Stimulated activated CD8-positive, alpha-beta memory T cell treated with anti-CD3 and anti-CD28 coated beads, Interleukin-4, amount 100 ng/mL, for 48 hours (primary cell): ENCODE measurements at regions not wholly inside any gene's neighbourhood (a gene's known extent, or its start where the extent isn't known, plus 50 kb on each side); places are given as distances from the start of the nearest gene placed in this dataset.

Source experiments
- DNase-seq: peaks from one replicate; pipeline ENCODE4 v3.0.0-alpha.2; 2020

DNA sequence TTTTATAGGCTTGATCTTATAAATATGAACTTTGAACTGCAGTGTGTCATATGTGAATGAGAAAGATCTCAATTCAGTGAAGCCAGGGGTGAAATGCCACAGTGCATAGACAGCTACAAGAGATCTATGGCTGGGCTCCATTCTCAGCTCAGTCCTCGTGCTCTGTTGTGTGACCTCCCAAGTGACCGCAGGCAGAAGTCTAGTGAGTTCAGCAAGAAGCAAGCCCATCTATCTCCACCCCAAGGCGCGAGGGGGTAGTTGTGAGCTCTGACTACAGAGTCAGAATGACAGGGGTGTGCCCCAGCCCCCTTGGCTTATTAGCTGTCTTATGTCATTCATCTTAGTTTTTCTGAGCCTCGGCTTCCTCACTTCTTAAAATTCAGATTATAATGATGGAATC, 378.3 kb downstream of the FBXW7 start:
- no peak for DNase-seq

DNA sequence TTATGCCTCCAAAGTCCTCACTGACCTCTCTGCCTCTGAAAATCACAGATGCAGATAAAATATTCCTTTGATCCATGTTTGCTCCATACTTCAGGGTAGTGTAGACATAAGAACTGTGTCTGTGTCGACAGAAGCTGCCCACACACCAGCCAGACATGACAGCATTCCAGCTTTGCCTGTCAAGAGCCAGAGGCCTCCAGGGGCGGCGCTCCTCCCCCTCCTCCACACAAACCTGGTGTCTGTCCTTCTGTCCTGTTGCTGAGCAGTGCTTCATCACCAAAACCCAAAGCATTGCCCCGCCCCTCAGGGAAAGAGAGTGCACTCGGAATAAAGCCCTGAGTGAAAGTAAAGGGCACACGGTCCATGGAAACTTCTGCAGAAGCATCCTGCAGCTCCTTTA, 379.4 kb downstream of the FBXW7 start:
- DNase-seq: no peak

- no peak for DNase-seq
Observed at GRCh38 chr4:152155070-152155469, 380.8 kb downstream of the FBXW7 start.

- DNase-seq: no peak
Observed at GRCh38 chr4:152154433-152154832, 381.5 kb downstream of the FBXW7 start.

DNA sequence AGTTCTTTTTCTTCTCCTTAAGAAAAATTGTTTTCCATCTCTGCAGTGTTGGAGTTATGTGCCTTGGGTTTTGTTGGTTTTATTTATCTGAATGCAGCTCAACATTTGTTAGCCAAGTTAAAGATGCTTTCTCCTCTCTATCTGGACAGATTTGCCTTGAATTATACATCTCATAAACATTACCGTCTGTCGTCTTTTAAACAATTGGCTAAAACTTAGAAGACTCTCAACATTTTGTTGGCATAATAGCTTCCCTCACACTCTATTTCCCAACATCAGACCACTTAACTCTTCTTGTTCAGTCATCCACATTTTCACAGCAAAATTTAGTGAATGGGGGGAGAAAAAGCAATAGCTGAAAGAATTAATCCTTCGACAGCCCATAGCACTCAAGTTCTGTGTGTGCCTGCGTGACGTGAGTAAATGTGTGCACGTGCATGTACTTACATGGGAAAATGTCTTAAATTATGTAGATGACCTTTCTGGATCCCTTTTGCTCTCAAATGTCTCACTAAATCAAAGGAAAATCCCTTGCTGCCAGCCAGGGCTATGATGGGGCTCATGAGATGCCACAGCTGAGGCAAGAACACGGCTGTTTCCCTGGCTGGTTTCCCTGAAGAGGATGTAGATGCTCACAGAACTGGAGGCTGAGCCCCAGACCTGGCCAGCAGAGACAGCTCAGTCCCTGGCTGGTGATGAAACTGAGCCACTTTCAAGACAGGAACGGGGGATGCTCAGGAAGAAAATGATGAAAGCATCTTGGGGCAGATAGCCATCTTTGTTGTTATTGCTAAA, 382.2 kb downstream of the FBXW7 start:
- DNase-seq: no peak

DNA sequence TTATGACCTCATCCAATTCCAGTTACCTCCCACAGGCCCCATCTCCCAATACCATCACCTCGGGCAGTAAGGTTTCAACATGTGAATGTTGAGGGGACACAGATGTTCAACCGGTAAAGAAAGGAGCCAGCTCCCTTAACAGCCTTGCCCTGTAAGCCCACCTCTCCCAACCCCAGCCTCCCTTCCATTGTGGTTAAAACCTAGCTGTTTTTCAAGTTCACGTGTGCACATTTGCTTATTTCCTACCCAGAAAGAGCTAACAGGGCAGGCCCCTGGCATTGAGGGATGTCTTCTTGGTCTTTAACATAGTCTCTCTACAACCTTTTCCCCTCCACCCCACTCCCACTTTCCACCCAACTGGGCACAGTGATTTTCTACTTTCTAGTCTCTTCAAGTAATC, 385.7 kb downstream of the FBXW7 start:
- DNase-seq: no peak

- no peak for DNase-seq
Observed at GRCh38 chr4:152149745-152150144, 386.1 kb downstream of the FBXW7 start.

DNA sequence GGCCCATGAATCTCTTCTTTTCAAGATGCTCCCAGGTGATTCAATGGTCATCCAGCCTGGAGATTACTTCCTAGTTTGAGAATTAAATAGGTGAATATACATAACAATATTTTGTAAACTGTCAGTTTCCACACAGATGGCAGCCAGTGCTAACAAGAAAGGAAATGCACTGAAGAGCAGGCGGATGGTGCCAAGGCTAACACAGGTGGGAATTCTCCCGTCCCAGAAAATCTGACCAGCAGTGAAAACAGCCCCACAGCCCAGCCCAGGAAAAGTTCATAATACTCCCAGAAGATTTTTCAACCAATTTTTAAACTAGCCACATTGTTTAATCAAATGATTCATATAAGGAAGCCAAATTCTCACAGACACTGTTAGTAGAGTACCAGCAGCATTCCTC, 387.2 kb upstream of the GATB start:
- no peak for DNase-seq

DNA sequence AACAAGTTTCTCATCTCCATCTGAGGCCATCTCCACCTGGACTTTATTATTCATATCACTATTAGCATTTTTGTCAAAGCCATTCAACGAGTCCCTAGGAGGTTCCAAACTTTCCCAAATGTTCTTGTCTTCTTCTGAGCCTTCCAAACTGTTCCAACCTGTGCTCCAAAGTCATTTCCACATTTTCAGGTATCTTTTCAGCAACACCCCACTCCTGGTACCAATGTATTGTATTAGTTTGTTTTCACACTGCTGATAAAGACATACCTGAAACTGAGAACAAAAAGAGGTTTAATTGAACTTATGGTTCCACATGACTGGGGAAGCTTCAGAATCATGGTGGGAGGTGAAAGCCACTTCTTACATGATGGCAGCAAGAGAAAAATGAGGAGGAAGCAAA, 385.4 kb upstream of the GATB start:
- no peak for DNase-seq

DNA sequence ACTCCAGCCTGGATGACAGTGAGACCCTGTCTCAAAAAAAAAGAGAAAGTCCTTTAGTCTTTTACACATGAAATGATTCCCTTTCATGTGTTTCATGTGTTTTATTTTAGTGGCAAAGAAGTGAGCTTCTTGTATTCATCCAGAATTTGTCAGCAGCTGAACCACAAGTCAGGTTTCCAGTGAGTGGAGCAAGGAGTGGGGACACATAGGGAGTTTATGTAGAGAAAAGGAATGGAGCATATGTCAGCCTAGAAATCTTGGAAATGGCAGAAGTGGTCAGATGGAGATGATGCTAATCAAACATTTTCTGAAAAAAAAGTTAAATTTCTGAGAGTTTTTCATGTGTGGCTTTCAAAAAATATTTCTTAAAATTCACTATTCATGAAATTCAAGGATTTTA, 383.0 kb upstream of the GATB start:
- no peak for DNase-seq

DNA sequence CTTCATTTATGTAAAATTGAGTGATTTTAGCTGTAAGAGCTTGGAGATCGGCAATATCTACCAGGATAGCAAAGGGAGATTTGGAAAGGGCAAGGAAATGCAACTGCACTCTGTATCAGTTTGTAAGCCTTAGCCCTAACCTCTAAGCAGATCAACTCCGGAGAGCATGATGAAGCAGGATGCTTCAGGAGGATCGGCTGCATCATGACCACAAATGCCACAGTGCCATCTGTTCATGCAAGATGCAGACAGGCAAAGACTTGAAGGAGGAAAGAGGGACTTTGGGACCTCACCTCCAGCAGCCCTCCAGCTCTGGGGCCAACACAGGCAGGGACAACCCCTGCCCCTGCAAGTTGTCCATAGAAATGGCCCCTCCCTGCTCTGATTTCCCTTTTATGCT, 377.6 kb upstream of the GATB start:
- no peak for DNase-seq

DNA sequence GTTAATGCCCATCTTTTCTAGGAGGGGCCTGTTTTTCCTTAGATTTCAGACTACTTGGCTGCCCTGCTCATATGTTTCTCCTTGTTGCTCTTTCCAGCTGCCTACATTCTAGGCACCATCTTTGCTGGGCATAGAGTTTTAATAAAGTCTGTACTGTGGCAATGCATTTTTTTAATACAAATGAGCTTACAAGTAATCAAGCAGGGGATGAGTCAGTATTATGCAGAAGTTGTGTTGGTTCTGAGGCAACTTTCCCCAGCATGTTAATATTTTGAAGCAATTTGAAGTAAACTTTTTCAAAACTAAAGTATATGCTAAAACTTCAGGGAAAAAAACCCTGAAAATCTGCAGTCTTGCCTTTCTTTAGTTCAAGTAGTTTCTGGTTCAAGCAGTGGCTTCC, 372.0 kb upstream of the GATB start:
- DNase-seq: no peak

DNA sequence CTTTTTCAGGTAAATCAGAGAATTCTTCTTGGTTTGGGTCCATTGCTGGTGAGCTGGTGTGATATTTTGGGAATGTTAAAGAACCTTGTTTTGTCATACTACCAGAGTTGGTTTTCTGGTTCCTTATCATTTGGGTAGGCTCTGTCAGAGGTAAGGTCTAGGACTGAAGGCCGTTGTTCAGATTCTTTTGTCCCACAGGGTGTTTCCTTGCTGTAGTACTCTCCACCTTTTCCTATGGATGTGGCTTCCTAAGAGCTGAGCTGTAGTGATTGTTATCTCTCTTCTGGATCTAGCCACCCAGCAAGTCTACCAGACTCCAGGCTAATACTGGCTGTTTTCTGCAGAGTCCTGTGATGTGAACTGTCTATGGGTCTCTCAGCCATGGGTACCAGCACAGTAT, 367.5 kb upstream of the GATB start:
- no peak for DNase-seq

DNA sequence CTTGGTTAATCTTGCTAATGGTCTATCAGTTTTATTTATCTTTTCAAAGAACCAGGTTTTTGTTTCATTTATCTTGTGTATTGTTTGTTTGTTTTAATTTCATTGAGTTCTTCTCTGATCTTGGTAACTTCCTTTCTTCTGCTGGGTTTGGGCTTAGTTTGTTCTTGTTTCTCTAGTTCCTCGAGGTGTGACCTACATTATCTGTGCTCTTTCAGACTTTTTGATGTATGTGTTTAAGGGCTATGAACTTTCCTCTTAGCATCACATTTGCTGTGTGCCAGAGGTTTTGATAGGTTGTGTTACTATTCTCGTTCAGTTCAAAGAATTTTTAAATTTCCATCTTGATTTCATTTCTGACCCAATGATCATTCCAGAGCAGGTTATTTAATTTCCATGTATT, 365.4 kb upstream of the GATB start:
- no peak for DNase-seq

DNA sequence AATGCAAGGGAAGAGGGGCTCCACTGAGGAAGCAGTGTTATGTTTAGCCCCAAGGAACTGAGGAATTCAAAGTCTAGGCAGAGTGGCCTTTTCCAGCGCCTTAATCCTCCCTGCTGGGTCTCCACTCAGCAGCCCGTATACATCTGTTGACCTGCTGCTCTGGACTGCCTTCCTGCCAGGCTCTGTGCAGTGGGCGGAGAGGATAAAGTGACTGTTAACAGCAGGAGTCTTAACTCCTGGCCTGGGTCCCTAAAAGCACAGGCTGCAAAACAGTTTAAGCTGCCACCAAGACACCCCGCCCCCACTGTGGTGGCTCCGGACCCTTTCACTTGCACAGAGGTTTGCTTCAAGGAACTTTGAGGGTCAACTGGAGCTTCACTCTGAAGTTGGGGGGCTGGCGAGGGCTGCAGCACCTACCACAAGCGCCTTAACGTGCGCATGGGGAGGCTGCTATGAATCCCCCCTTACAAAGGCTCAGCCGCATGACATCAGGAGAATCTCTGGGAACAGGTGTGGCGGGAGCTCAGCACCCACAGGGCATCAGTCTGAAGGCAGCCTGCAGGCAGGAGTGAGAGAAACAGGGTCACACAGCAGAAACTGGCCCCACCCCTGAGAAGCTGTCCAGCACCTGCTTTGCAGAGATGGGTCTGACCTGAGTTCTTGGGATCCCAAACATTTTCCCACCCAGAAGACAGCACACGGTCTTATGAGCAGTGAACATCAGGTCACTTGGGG, 358.2 kb upstream of the GATB start:
- DNase-seq: no peak

DNA sequence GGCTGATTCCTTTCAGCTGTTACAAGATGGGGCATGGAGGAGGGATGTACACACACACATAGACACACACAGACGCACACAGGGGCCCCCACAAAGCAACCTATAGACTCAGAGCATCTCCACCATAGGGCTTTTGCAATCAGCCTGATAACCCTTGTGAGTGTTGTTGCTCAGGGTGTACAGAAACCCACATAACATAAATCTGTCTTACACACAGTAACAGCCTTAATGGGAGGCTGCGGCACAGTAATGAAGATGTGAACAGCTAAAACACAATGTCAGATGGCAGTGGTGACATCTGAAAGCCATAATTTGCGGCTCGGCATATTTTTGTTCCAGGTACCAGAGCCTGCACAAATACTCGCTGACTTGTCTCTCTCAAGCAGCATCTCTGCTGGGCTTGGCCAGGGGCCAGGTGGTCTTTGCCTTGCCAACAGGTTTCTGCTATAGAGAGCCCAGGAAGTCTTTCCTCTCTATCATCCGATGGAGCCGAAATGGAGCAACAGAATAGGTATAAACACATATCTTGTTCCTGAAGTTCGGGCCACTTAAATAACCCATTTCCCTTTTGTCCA, 357.2 kb upstream of the GATB start:
- DNase-seq: no peak

DNA sequence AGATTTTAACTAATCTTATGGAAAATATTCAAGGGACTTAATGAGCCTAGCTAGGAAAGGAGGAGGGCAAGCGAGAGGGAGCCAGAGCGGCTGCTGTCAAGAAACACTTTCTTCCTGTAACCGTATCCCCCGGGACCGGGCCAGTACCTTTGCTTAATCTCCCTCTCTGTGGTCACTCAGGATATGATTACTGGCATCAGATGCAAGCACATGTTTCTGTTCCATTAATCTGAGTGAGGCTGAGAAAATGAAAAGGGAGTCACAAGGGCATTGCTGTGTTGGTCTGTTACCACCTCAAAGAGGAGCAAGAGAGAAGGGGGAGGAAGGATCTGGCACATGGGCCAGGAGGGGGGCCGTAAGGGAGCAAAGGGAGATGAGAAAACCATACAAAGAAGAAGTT, 356.7 kb upstream of the GATB start:
- DNase-seq: no peak

DNA sequence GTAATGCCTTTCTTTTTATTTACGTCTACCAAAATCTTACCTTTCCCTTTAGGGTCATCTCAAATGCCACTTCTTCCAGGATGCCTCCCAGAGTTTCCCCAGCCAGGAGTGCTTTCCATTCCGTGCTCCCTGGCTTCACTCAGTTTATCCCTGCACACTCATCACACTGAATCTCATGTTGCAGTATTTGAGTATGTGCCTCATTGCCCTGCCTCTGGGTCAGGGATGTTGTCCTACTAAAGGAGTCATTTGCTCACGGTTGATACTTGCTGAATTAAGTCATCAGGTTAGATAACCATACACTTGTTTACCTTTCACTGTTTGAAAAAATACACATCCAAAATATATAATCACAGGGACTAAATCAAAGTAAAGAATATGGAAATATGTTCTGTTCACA, 356.2 kb upstream of the GATB start:
- no peak for DNase-seq

DNA sequence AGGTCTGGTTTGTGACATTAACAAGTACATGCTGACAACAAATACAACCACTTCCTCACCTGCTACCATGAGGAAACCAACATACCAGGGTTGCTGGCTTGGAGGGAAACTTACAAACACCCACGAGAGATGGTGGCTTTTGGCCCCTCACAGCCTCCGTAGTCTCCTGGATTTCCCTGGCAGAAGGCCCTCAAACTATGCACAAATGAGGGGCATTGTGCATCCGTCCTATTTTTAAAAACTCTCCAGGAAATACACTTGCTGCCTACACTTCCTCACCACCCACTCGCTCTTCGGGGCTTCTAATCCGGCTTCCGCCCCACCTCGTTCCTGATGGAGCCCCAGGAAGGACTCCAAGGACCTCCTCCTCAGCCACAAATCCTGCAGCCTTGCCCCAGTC, 355.0 kb upstream of the GATB start:
- DNase-seq: peak; percentile 58

- DNase-seq: no peak
Observed at GRCh38 chr4:152115118-152115517, 354.3 kb upstream of the GATB start.

- DNase-seq: no peak
Observed at GRCh38 chr4:152114562-152114961, 353.8 kb upstream of the GATB start.

DNA sequence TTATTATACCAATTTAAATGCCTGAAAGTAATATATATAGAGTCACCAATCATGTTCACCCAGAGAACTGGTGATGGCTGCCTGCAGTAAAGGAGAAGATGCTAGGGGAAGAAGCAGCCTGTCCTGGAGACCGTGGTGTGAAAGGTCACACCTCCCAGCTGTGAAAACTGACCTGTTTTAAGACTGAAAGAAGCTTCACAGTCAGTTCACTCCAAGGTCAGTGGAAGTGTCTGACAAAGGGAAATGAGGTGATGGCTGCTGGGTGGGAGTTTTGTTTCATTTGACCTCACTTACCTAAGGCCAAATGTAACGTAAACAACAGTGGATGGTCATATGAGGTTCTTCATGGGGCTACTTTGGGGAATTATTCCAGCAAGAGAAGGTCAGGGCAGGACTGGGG, 352.1 kb upstream of the GATB start:
- DNase-seq: no peak

DNA sequence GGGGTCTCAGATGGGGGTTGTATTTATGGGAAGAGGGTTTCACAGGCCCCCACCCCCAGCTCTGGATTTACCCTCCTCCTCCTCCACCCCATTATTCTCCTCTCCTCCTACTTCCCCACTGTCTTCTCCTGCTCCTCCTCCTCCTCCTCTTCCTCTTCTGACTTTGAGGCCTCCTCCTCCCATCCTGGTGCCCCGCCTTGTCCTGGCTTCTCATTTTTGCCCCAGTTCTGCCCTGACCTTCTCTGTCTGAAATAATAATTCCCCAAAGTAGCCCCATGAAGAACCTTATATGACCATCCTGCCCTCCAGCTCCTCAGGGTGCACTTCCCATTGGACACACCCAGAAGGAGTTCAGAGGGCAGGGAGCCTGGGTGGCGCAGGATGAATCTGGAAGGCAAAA, 351.4 kb upstream of the GATB start:
- no peak for DNase-seq

DNA sequence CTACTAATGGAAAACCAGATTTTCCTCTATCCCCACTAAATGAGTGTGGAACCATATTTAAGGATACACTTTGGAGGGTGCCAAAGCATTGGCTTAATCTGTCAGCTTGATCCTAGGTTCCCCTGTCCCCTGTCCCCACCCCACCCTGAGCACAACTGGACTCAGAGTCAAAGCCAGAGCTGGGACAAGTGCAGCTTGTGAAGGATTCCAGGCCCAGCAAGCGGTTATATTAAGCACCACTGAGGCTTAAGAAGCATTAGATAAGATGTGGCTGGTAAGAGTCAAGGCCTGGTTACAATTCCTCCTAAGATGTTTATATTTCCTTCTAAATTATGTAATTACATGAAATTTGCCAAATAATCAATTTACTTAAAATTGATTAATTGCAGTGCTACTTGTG, 350.0 kb upstream of the GATB start:
- no peak for DNase-seq
